ENCODE measurements at regions not wholly inside any gene's neighbourhood (a gene's known extent, or its start where the extent isn't known, plus 50 kb on each side); places are given as distances from the start of the nearest gene placed in this dataset.

DNA sequence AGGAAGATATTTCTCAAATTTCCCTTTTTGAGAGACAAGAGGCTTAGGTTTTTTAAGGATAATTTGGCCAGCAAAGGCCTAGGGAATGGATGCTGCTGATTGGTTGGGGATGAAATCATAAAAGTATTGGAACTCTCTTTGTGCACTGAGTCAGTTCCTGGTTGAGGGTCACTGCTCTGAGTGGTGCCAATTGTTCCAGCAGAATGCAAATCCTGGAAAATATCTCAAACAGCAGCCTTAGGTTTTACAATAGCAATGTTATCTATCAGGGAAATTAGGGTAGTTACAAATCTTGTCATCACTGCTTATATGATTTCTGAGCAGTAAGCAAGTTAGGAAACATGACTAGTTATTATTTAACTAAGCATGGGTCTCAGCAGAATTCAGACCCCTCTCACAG lies 96.2 kb downstream of the RAD51AP2 start:
- no peak overlapping the region for H3K27ac ChIP-seq
- TF ChIP-seq, protein P1, sequence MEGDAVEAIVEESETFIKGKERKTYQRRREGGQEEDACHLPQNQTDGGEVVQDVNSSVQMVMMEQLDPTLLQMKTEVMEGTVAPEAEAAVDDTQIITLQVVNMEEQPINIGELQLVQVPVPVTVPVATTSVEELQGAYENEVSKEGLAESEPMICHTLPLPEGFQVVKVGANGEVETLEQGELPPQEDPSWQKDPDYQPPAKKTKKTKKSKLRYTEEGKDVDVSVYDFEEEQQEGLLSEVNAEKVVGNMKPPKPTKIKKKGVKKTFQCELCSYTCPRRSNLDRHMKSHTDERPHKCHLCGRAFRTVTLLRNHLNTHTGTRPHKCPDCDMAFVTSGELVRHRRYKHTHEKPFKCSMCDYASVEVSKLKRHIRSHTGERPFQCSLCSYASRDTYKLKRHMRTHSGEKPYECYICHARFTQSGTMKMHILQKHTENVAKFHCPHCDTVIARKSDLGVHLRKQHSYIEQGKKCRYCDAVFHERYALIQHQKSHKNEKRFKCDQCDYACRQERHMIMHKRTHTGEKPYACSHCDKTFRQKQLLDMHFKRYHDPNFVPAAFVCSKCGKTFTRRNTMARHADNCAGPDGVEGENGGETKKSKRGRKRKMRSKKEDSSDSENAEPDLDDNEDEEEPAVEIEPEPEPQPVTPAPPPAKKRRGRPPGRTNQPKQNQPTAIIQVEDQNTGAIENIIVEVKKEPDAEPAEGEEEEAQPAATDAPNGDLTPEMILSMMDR (IDR thresholded peaks at IDR 0.05; ENCODE audit: low read depth, low read length) = no peak
- H3K36me3 ChIP-seq = no peaks in the 10 kb centered on the region
- DNase-seq (ENCODE audit: low read depth in 1 of 2, low spot score in 1 of 2) = no peak
- no peaks in the 10 kb centered on the region for H3K4me1 ChIP-seq (ENCODE audit: low read depth)
- H3K9me3 ChIP-seq (ENCODE audit: low read depth) = no peaks in the 10 kb centered on the region
- no peaks in the 10 kb centered on the region for H3K27me3 ChIP-seq
- H3K4me3 ChIP-seq = no peak overlapping the region

DNA sequence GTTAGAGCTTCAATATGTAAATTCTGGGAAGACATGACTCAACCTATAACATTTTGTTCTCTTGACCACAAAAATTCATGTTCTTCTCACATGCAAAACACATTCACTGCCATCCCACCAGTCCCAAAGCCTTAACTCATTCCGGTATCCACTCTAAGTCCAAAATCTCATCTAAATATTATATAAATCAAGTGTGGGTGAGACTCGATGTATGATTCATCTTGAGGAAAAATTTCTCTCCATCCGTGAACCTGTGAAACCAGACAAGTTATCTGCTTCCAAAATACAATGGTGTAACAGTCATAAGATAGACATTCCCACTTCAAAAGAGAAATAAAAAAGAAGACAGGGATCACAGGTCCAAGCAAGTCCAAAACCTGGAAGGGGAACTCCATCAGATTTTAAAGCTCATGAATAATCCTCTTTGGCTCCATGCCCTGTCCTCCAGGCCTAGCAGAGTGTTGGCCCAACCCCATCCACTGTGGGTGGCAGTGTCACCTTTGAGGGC lies 101.3 kb downstream of the RAD51AP2 start:
- H3K4me1 ChIP-seq (ENCODE audit: low read depth) = no peaks in the 10 kb centered on the region
- no peak overlapping the region for H3K27ac ChIP-seq
- peak in 1 of 2 donors; percentile 22 for DNase-seq (ENCODE audit: low read depth in 1 of 2, low spot score in 1 of 2)

DNA sequence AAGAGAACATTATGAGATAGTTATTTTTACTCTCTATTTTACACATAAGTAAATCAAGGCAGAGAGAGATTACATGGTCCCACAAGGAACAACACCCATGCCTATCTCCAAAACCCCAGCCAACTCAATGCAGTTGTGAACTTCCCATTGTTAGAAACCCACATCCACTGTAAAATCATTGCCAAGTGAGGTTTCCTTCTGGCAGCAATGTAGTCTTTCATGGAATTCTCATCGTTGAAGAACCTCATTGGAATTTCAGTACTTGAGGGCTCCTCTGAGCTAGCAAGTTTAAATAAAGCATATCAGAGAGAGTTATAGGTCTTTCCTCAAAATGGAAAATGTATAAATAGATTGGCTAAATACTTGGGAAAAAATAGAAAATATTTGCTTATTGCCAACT lies 105.2 kb downstream of the RAD51AP2 start:
- H3K4me1 ChIP-seq (ENCODE audit: low read depth) = no peaks in the 10 kb centered on the region
- no peaks in the 10 kb centered on the region for H3K9me3 ChIP-seq (ENCODE audit: low read depth)
- no peak overlapping the region for H3K4me3 ChIP-seq
- H3K27me3 ChIP-seq = peaks cover 4% of the 10 kb centered on the region
- H3K36me3 ChIP-seq = no peaks in the 10 kb centered on the region
- DNase-seq (ENCODE audit: low read depth in 1 of 2, low spot score in 1 of 2) = no peak
- H3K27ac ChIP-seq = no peak overlapping the region
- TF ChIP-seq, protein P1 (IDR thresholded peaks at IDR 0.05; ENCODE audit: low read depth, low read length) = no peak

More for the DNA sequence above, 101.3 kb downstream of the RAD51AP2 start:
- Histone ChIP-seq H3K9me3 (ENCODE audit: low read depth) (no peaks in the 10 kb centered on the region), H3K36me3 (no peaks in the 10 kb centered on the region), H3K27me3 (peaks cover 4% of the 10 kb centered on the region), H3K4me3 (no peak overlapping the region)
- TF ChIP-seq, protein P1 (IDR thresholded peaks at IDR 0.05; ENCODE audit: low read depth, low read length) = no peak

DNA sequence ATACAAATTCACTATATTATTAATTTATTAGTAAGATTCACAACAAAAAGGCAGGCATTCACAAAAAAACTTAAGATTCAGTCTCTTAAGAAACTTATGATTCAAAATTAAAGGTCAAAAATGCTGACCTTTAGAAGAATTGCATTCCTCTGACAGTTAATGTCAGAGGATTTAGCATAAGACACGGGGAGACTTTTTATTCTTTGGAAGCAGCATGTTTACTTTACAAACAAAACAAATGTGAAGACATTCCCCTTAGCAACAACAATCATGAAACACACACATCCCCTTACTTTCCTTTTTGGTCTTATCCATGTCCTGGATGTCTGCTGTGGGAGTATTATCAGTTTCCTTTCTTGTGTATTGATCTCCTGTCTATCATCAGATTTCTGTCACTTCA lies 117.1 kb downstream of the RAD51AP2 start:
- no peaks in the 10 kb centered on the region for H3K27me3 ChIP-seq
- no peak overlapping the region for H3K27ac ChIP-seq
- no peak for DNase-seq (ENCODE audit: low read depth in 1 of 2, low spot score in 1 of 2)
- no peaks in the 10 kb centered on the region for H3K36me3 ChIP-seq
- no peaks in the 10 kb centered on the region for H3K4me1 ChIP-seq (ENCODE audit: low read depth)
- TF ChIP-seq, protein P1 (IDR thresholded peaks at IDR 0.05; ENCODE audit: low read depth, low read length) = no peak
- H3K9me3 ChIP-seq (ENCODE audit: low read depth) = peaks cover 4% of the 10 kb centered on the region
- H3K4me3 ChIP-seq = no peak overlapping the region

DNA sequence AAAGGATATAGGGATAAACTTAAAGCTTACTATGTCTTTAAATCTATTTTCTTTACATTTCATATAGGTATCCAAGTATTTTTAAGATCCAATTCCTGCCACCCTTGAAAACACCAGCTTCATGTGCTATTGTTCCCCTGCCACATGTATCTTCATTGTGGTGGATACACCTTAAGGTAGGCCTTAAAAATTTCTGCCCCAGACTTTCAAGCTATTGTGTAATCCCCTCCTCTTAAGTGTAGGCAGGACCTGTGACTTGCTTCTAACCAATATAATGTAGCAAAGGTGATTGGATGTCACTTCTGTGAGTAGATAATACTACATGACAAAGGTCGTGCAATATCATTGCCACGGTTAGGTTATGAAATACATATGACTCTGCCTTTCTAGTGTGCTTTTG lies 119.5 kb downstream of the RAD51AP2 start:
- H3K27ac ChIP-seq = no peak overlapping the region
- H3K4me1 ChIP-seq (ENCODE audit: low read depth) = no peaks in the 10 kb centered on the region
- H3K9me3 ChIP-seq (ENCODE audit: low read depth) = peaks cover 4% of the 10 kb centered on the region
- TF ChIP-seq, protein P1 (IDR thresholded peaks at IDR 0.05; ENCODE audit: low read depth, low read length) = no peak
- no peak for DNase-seq (ENCODE audit: low read depth in 1 of 2, low spot score in 1 of 2)
- no peaks in the 10 kb centered on the region for H3K27me3 ChIP-seq
- no peak overlapping the region for H3K4me3 ChIP-seq
- H3K36me3 ChIP-seq = no peaks in the 10 kb centered on the region

DNA sequence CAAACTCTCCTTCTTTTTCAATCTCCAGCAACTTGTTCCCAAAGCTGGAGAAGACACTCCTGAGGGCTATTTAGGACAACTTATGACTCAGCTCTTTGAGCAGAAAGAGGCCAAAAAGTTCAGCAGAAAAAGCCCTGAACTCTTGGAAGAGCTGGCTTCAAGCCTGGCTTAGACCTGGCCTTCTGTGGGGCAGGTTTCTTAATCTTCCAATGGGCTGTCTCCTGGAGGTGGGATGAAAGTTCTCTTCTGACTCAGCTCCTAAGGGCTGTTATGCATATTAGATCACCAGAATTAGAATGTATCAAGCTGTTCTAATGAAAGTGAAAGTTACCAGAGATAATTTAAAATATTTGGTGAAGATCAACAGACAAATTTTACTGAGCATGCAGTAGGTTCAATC lies 129.4 kb downstream of the RAD51AP2 start:
- Histone ChIP-seq H3K36me3 (no peaks in the 10 kb centered on the region), H3K27me3 (peaks cover 57% of the 10 kb centered on the region), H3K27ac (no peak overlapping the region), H3K4me1 (ENCODE audit: low read depth) (no peaks in the 10 kb centered on the region), H3K4me3 (no peak overlapping the region), H3K9me3 (ENCODE audit: low read depth) (no peaks in the 10 kb centered on the region)
- TF ChIP-seq, protein P1 (IDR thresholded peaks at IDR 0.05; ENCODE audit: low read depth, low read length) = no peak
- no peak for DNase-seq (ENCODE audit: low read depth in 1 of 2, low spot score in 1 of 2)

All from cardiac muscle cell (in vitro differentiated cells and primary cell).